ENCODE measurements at regions not wholly inside any gene's neighbourhood (a gene's known extent, or its start where the extent isn't known, plus 50 kb on each side); places are given as distances from the start of the nearest gene placed in this dataset.

DNA sequence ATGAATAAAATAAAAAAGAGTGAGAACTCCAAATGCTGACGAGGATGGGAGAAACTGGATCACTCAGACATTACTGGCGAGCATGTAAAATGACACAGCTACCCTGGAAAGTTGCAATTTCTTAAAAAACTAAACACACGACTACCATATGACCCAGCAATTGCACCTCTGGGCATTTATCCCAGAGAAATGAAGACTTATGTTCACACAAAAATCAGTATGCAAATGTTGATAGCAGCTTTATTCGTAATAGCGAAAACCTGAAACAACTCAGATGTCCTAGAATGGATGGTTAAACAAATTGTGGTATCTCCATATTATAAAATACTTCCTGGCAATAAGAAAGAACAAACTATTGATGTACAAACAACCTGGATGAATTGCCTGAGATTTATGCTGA is 357.2 kb upstream of the ASIC2 start:
- Histone ChIP-seq H2BK15ac (ENCODE audit: low read depth, low read length) (no peak overlapping the region), H4K5ac (ENCODE audit: low read depth, low read length) (no peak overlapping the region), H3K14ac (replicated peaks; ENCODE audit: low read depth, low read length) (no peak overlapping the region), H2AK9ac (replicated peaks; ENCODE audit: low read depth, low read length, poor library complexity) (no peak overlapping the region), H2BK120ac (ENCODE audit: low read depth, low read length) (no peak overlapping the region), H3K9me3 (ENCODE audit: control insufficient read depth, insufficient read depth, low read length) (no peaks in the 10 kb centered on the region), H3K27me3 (ENCODE audit: control insufficient read depth, insufficient read depth, low read length) (no peaks in the 10 kb centered on the region), H4K8ac (ENCODE audit: low read depth in 2 of 2, low read length in 2 of 2) (no peak overlapping the region), H3K23ac (ENCODE audit: low read depth, low read length) (no peak overlapping the region), H2AK5ac (ENCODE audit: low read depth, low read length) (no peak overlapping the region), H3K4ac (ENCODE audit: low read depth, low read length) (no peak overlapping the region), H3K27ac (ENCODE audit: insufficient read depth, low read length) (no peak overlapping the region), H3K36me3 (ENCODE audit: control insufficient read depth, insufficient read depth, low read length) (no peaks in the 10 kb centered on the region), H2BK20ac (ENCODE audit: low read depth, low read length) (no peak overlapping the region), H3K4me1 (ENCODE audit: control insufficient read depth, insufficient read depth, low read length) (no peaks in the 10 kb centered on the region), H2BK5ac (ENCODE audit: low read depth, low read length, poor library complexity, severe bottlenecking) (no peak overlapping the region), H3K56ac (ENCODE audit: extremely low read depth, insufficient read depth, low read length) (no peak overlapping the region), H3K9me1 (ENCODE audit: insufficient read depth, low read length) (no peaks in the 10 kb centered on the region), H4K20me1 (ENCODE audit: insufficient read depth, low read length) (no peaks in the 10 kb centered on the region), H3K79me1 (ENCODE audit: low read depth in 1 of 2, low read length in 2 of 2) (no peaks in the 10 kb centered on the region), H3K4me2 (ENCODE audit: low read depth, low read length) (no peak overlapping the region), H2AFZ (replicated peaks; ENCODE audit: low read length, poor library complexity) (no peak overlapping the region), H3K18ac (ENCODE audit: low read depth, low read length) (no peak overlapping the region), H4K91ac (ENCODE audit: insufficient read depth, low read depth, low read length) (no peak overlapping the region), H3K9ac (ENCODE audit: low read depth, low read length) (no peak overlapping the region), H3K4me3 (ENCODE audit: insufficient read depth, low read depth, low read length) (no peak overlapping the region)
- BruUV-seq (replicated peaks), result no TSS peak
- DNase-seq, result no peak
- in situ Hi-C loops (cut with MboI; ENCODE audit: low sequenced_read_pairs), result no loop called here
- ChIA-PET POLR2A (ENCODE audit: unreplicated experiment) (no interaction called here), CTCF (no interaction called here)
- intact Hi-C loops (cut with micrococcal nuclease), result no loop called here
- dilution Hi-C loops (cut with HindIII; ENCODE audit: low sequenced_read_pairs, unreplicated experiment), result no loop called here
- no CpG with 5 or more reads among the region's 5 CpGs for WGBS, 2 experiments (ENCODE audit: extremely low coverage in 2 of 2, insufficient read length in 1 of 2)
- no peak for ATAC-seq (ENCODE audit: low read depth)
- TF ChIP-seq RCOR1 (IDR thresholded peaks at IDR 0.05; ENCODE audit: insufficient replicate concordance, low read length) (no peak), POLR2A (IDR thresholded peaks at IDR 0.05; ENCODE audit: low read depth, low read length) (no peak), MAZ (IDR thresholded peaks at IDR 0.05; ENCODE audit: borderline replicate concordance, low read depth, low read length) (no peak), BHLHE40 (IDR thresholded peaks at IDR 0.05; ENCODE audit: low read depth, low read length) (no peak), MAFK (IDR thresholded peaks at IDR 0.05; ENCODE audit: low read depth, low read length) (no peak), CTCF (conservative IDR thresholded peaks at IDR 0.05; ENCODE audit: low read depth, low read length) (no peak), ELK1 (IDR thresholded peaks at IDR 0.05; ENCODE audit: borderline replicate concordance, low read depth, low read length) (no peak), RFX5 (IDR thresholded peaks at IDR 0.05; ENCODE audit: low read depth, low read length) (no peak), CEBPB (IDR thresholded peaks at IDR 0.05; ENCODE audit: low read depth, low read length) (no peak), MXI1 (IDR thresholded peaks at IDR 0.05; ENCODE audit: borderline replicate concordance, low read depth, low read length) (no peak), CHD1 (IDR thresholded peaks at IDR 0.05; ENCODE audit: low read depth, low read length) (no peak), NFE2L2 (IDR thresholded peaks at IDR 0.05; ENCODE audit: low read depth, low read length) (no peak), FOS (IDR thresholded peaks at IDR 0.05; ENCODE audit: low read depth, low read length) (no peak), SMC3 (IDR thresholded peaks at IDR 0.05; ENCODE audit: low read depth, low read length) (no peak), RAD21 (IDR thresholded peaks at IDR 0.05; ENCODE audit: low read length) (no peak)
- TF ChIP-seq, protein P1, sequence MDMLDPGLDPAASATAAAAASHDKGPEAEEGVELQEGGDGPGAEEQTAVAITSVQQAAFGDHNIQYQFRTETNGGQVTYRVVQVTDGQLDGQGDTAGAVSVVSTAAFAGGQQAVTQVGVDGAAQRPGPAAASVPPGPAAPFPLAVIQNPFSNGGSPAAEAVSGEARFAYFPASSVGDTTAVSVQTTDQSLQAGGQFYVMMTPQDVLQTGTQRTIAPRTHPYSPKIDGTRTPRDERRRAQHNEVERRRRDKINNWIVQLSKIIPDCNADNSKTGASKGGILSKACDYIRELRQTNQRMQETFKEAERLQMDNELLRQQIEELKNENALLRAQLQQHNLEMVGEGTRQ (IDR thresholded peaks at IDR 0.05; ENCODE audit: low read depth, low read length), result no peak

Data from IMR-90 (cell line).